LNCaP clone FGC (cell line): ENCODE measurements at regions not wholly inside any gene's neighbourhood (a gene's known extent, or its start where the extent isn't known, plus 50 kb on each side); places are given as distances from the start of the nearest gene placed in this dataset.

Source experiments
- DNase-seq: peaks from one replicate; pipeline ENCODE4 v3.0.0-alpha.2; 2011; ENCODE audit warnings: low read depth
- H3K4me3 ChIP-seq: 2 replicates; pipeline ENCODE4 v1.5.1; 2011; ENCODE audit warnings: mild to moderate bottlenecking, low read depth, low read length, control low read depth
- CTCF ChIP-seq: IDR thresholded peaks from 2 replicates; pipeline ENCODE4 v1.5.1; 2012; ENCODE audit warnings: mild to moderate bottlenecking; ENCODE audit not compliant: control insufficient read depth, insufficient read depth; ENCODE audit errors: extremely low read depth

- TF ChIP-seq CTCF = no peak
- DNase-seq = no peak
- H3K4me3 ChIP-seq = no peak overlapping the region
Observed at GRCh38 chr5:107088907-107089306, 581.8 kb downstream of the EFNA5 start.

GRCh38 chr5:107085572-107085971, 585.2 kb downstream of the EFNA5 start:
- no peak overlapping the region for H3K4me3 ChIP-seq
- no peak for DNase-seq
- TF ChIP-seq CTCF = no peak

GRCh38 chr5:107074996-107075395, 595.7 kb downstream of the EFNA5 start:
- no peak for TF ChIP-seq CTCF
- no peak for DNase-seq
- no peak overlapping the region for H3K4me3 ChIP-seq

GRCh38 chr5:107072967-107073366, 597.8 kb downstream of the EFNA5 start:
- no peak for TF ChIP-seq CTCF
- no peak overlapping the region for H3K4me3 ChIP-seq
- DNase-seq = no peak

DNA sequence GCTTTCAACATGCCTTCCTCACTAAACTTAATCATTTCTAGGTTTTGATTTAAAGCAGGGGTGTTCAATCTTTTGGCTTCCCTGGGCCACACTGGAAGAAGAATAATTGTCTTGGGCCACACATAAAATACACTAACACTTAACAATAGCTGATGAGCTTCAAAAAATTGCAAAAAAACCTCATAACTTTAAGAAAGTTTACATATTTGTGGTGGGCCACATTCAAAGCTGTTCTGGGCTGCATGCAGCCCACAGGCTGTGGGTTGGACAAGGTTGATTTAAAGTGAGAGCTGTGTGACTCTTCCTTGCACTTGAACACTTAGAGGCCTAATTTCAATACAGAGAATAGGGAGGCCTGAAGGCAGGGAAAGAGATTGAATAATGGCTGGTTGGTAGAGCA, 598.3 kb downstream of the EFNA5 start:
- no peak for TF ChIP-seq CTCF
- no peak overlapping the region for H3K4me3 ChIP-seq

DNA sequence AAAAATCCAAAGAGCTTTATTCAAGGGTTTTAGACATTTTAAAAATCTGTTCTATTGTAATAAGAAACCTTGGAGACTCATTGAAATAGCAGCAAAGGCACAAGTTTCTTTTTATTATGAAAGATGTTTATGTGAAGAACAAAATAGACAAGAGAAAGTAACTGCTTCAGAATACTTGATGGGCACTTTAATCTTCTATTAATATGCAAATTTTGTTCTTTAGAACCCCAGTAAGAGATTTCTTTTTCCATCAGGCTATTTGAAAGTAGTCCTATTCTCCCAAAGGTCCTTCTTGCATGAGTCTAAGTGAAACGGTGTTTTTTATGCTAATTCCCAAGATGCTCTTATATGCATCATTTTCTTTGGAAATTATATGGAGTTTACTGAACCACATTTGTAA, 602.0 kb downstream of the EFNA5 start:
- DNase-seq = no peak
- no peak for TF ChIP-seq CTCF
- no peak overlapping the region for H3K4me3 ChIP-seq

More for the DNA sequence above, 598.3 kb downstream of the EFNA5 start:
- DNase-seq = no peak

DNA sequence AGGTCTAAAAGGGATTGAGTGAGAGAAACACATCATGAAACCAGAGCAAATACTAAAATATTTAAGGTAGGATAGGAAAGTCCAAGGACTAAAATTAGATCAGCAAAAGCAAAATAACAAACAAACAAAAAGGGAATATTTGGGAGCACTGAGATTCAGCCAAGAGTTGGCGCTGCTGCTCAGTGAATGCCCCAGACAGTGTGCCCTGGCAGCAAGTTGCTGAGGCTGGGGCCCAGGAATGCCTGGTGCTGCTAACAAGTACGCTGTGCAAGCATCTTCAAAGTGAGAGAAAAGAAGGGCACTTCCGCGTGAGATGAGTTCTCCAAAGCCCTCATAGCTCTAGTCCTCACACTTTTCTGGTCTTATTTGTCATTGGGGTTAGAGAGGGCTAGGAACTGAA, 603.3 kb downstream of the EFNA5 start:
- H3K4me3 ChIP-seq = no peak overlapping the region
- DNase-seq = no peak
- TF ChIP-seq CTCF = no peak
